OCI-LY3 (cell line): ENCODE measurements at regions not wholly inside any gene's neighbourhood (a gene's known extent, or its start where the extent isn't known, plus 50 kb on each side); places are given as distances from the start of the nearest gene placed in this dataset.

ENCODE experiments used
- H2AFZ ChIP-seq: fragments of 200-600, 300-600 bp; shearing (Covaris generic); 2 replicates; pipeline ENCODE4 v1.6.0; 2014; ENCODE audit warnings: antibody characterized with exemption, low read depth, low read length
- H3K27ac ChIP-seq: fragments of 200-600, 300-600 bp; sonication (generic); 2 replicates; pipeline ENCODE4 v1.5.1; 2014; ENCODE audit warnings: mild to moderate bottlenecking, low read length, moderate library complexity, mixed read lengths
- H3K27me3 ChIP-seq: fragments of 200-600, 300-600 bp; sonication (generic); 2 replicates; pipeline ENCODE4 v1.6.1; 2014; ENCODE audit warnings: low read depth, low read length, mixed read lengths
- H3K36me3 ChIP-seq: fragments of 200-600, 300-600 bp; sonication (generic); replicated peaks from 2 replicates; pipeline ENCODE3; 2014; ENCODE audit warnings: low read depth, low read length, mixed read lengths
- H3K4me1 ChIP-seq: fragments of 300-600, 200-600 bp; sonication (generic); 2 replicates; pipeline ENCODE4 v1.6.1; 2014; ENCODE audit warnings: low read length, mixed read lengths
- H3K4me2 ChIP-seq: fragments of 200-600, 300-600 bp; sonication (generic); 2 replicates; pipeline ENCODE4 v1.6.1; 2014; ENCODE audit warnings: low read length, mixed read lengths
- H3K4me3 ChIP-seq: fragments of 300-600, 200-600 bp; sonication (generic); 2 replicates; pipeline ENCODE4 v1.5.1; 2014; ENCODE audit warnings: antibody characterized with exemption, mild to moderate bottlenecking, low read length, moderate library complexity
- H3K79me2 ChIP-seq: fragments of 300-600, 200-600 bp; shearing (Covaris generic); 2 replicates; pipeline ENCODE4 v1.6.1; 2014; ENCODE audit warnings: mild to moderate bottlenecking, low read length, mixed read lengths
- H3K9ac ChIP-seq: fragments of 300-600, 200-600 bp; shearing (Covaris generic); 2 replicates; pipeline ENCODE4 v1.6.0; 2014; ENCODE audit warnings: mild to moderate bottlenecking, low read length, moderate library complexity
- H3K9me3 ChIP-seq: fragments of 200-600, 300-600 bp; shearing (Covaris generic); 2 replicates; pipeline ENCODE4 v1.6.1; 2014; ENCODE audit warnings: low read length, mixed read lengths; ENCODE audit not compliant: insufficient read depth
- H4K20me1 ChIP-seq: fragments of 200-600, 300-600 bp; sonication (generic); 2 replicates; pipeline ENCODE4 v1.6.1; 2016; ENCODE audit warnings: low read length, mixed read lengths; ENCODE audit not compliant: insufficient read depth
- CTCF ChIP-seq: fragments of 200-600, 300-600 bp; sonication (generic); IDR thresholded peaks from 2 replicates; pipeline ENCODE4 v1.5.1; 2014; ENCODE audit warnings: antibody characterized with exemption, low read length, low read depth
- EZH2phosphoT487 ChIP-seq: fragments of 200-600 bp; shearing (Covaris generic); IDR thresholded peaks from 2 replicates; pipeline ENCODE4 v1.6.1; 2018; ENCODE audit warnings: antibody characterized with exemption, mixed run types, low read depth

GRCh38 chr3:17936736-17937480 lies 194.5 kb upstream of the TBC1D5 start:
- no peak overlapping the region for H3K27ac ChIP-seq
- no peak overlapping the region for H2AFZ ChIP-seq
- H3K27me3 ChIP-seq, result peaks cover 37% of the 10 kb centered on the region
- no peaks in the 10 kb centered on the region for H4K20me1 ChIP-seq
- no peak overlapping the region for H3K9ac ChIP-seq
- TF ChIP-seq EZH2phosphoT487 (no peak), CTCF (no peak)
- peak overlapping the region; percentile 78 for H3K4me2 ChIP-seq
- H3K36me3 ChIP-seq, result no peaks in the 10 kb centered on the region
- H3K4me3 ChIP-seq, result no peak overlapping the region
- peaks cover 22% of the 10 kb centered on the region for H3K4me1 ChIP-seq
- H3K79me2 ChIP-seq, result no peaks in the 10 kb centered on the region
- H3K9me3 ChIP-seq, result no peaks in the 10 kb centered on the region

- no peak overlapping the region for H3K9ac ChIP-seq
- H3K4me3 ChIP-seq, result peak overlapping the region; percentile 50
- H4K20me1 ChIP-seq, result no peaks in the 10 kb centered on the region
- TF ChIP-seq EZH2phosphoT487, result no peak
- TF ChIP-seq CTCF, result no peak
- no peak overlapping the region for H2AFZ ChIP-seq
- no peak overlapping the region for H3K27ac ChIP-seq
- H3K4me1 ChIP-seq, result peaks cover 22% of the 10 kb centered on the region
- H3K36me3 ChIP-seq, result no peaks in the 10 kb centered on the region
- H3K27me3 ChIP-seq, result peaks cover 37% of the 10 kb centered on the region
- peak overlapping the region; percentile 78 for H3K4me2 ChIP-seq
- no peaks in the 10 kb centered on the region for H3K79me2 ChIP-seq
- no peaks in the 10 kb centered on the region for H3K9me3 ChIP-seq
These were observed 192.8 kb upstream of the TBC1D5 start for GRCh38 chr3:17935222-17935621.

GRCh38 chr3:17932136-17932771 lies 189.8 kb upstream of the TBC1D5 start:
- no peak for TF ChIP-seq CTCF
- TF ChIP-seq EZH2phosphoT487, result no peak
- Histone ChIP-seq H3K79me2 (no peaks in the 10 kb centered on the region), H3K9ac (no peak overlapping the region), H3K9me3 (no peaks in the 10 kb centered on the region), H3K4me3 (no peak overlapping the region), H3K4me2 (no peak overlapping the region), H3K27me3 (peaks cover 38% of the 10 kb centered on the region), H2AFZ (no peak overlapping the region), H4K20me1 (no peaks in the 10 kb centered on the region), H3K36me3 (no peaks in the 10 kb centered on the region), H3K4me1 (peaks cover 21% of the 10 kb centered on the region), H3K27ac (no peak overlapping the region)

GRCh38 chr3:17931131-17931530 lies 188.7 kb upstream of the TBC1D5 start:
- H3K9ac ChIP-seq, result no peak overlapping the region
- peaks cover 33% of the 10 kb centered on the region for H3K27me3 ChIP-seq

More at GRCh38 chr3:17931131-17931530, 188.7 kb upstream of the TBC1D5 start:
- H2AFZ ChIP-seq, result no peak overlapping the region
- H3K9me3 ChIP-seq, result no peaks in the 10 kb centered on the region
- no peaks in the 10 kb centered on the region for H4K20me1 ChIP-seq
- TF ChIP-seq CTCF (no peak), EZH2phosphoT487 (no peak)
- peaks cover 10% of the 10 kb centered on the region for H3K4me1 ChIP-seq
- H3K4me3 ChIP-seq, result no peak overlapping the region
- H3K27ac ChIP-seq, result no peak overlapping the region
- H3K4me2 ChIP-seq, result no peak overlapping the region
- H3K36me3 ChIP-seq, result no peaks in the 10 kb centered on the region
- no peaks in the 10 kb centered on the region for H3K79me2 ChIP-seq
